Hepatocyte (in vitro differentiated cells): ENCODE measurements at regions not wholly inside any gene's neighbourhood (a gene's known extent, or its start where the extent isn't known, plus 50 kb on each side); places are given as distances from the start of the nearest gene placed in this dataset.

Source experiments
- CTCF ChIP-seq: fragments of 200-600 bp; sonication (generic); IDR thresholded peaks from 2 replicates; pipeline ENCODE4 v1.5.1; 2016; ENCODE audit warnings: antibody characterized with exemption, mild to moderate bottlenecking; ENCODE audit not compliant: poor library complexity
- EZH2 ChIP-seq: fragments of 200-600 bp; sonication (generic); IDR thresholded peaks from 2 replicates; pipeline ENCODE4 v1.6.1; 2016; ENCODE audit warnings: antibody characterized with exemption, mild to moderate bottlenecking, borderline replicate concordance
- EZH2phosphoT487 ChIP-seq: fragments of 200-600 bp; sonication (generic); IDR thresholded peaks from one replicate; pipeline ENCODE4 v1.6.1; 2018; ENCODE audit warnings: antibody characterized with exemption, mild to moderate bottlenecking, low read depth, moderate library complexity; ENCODE audit not compliant: unreplicated experiment, severe bottlenecking

DNA sequence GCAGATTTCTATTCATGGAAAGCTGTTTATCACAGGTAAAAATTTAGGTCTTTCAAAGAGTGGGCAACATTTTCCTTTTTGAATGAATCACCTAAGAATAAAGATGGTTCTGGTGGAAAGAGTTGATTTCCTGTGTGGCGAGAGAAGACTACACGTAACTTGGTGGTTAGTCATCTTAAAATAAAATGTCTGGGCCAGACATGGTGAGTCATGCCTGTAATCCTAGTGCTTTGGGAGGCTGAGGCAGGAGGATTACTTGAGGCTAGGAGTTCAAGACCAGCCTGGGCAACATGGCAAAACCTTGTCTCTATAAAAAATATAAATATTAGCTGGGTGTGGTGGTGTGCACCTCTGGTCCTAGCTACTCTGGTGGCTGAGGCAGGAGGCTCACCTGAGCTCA is 65.7 kb downstream of the DISP1 start:
- TF ChIP-seq CTCF (no peak), EZH2 (no peak), EZH2phosphoT487 (no peak)
